ENCODE measurements at regions not wholly inside any gene's neighbourhood (a gene's known extent, or its start where the extent isn't known, plus 50 kb on each side); places are given as distances from the start of the nearest gene placed in this dataset.
"Not testable (repeated sequence)": the region's sequence is repeated elsewhere in the genome, so short reads cannot be mapped to it uniquely, and the experiment has no call there.

DNA sequence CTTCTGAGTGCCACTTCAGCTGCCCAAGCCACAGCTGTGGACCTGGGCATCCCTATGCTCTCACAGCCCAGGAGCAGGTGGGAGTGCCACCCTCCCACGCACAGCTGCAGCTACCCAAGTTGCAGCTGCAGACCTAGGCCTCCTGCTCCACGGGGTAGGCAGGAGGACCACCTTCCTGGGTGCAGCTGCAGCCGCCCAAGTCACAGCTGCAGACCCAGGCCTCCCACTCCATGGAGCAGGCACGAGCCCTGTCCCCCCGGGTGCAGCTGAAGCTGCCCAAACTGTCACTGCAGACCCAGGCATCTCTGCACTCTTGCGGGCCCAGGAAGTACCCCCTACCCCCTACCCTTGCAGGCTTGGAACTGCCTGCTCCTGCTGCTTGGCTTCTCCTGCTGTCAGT lies 260.2 kb downstream of the XPNPEP1 start:
- Histone ChIP-seq H2AFZ (ENCODE audit: low read length) (no peak overlapping the region), H3K4me2 (ENCODE audit: extremely low read depth, insufficient read depth, low read length) (no peak overlapping the region), H3K4me3 (replicated peaks in 1 of 4; ENCODE audit: control extremely low read depth in 1 of 4, insufficient read depth in 1 of 4, low read depth in 3 of 4, low read length in 4 of 4) (no peak overlapping the region), H3K27me3 (ENCODE audit: control insufficient read depth, insufficient read depth, low read length) (no peaks in the 10 kb centered on the region), H3K27ac (ENCODE audit: insufficient read depth, low read length) (no peak overlapping the region), H3K79me2 (ENCODE audit: control insufficient read depth, insufficient read depth, low read length) (no peaks in the 10 kb centered on the region), H3K9ac (ENCODE audit: insufficient read depth, low read length) (no peak overlapping the region), H3K4me1 (ENCODE audit: control insufficient read depth, extremely low read depth, insufficient read depth, low read length) (no peaks in the 10 kb centered on the region), H3K9me3 (ENCODE audit: control insufficient read depth, insufficient read depth, low read depth, low read length) (no peaks in the 10 kb centered on the region), H3K36me3 (ENCODE audit: control insufficient read depth, insufficient read depth, low read length) (no peaks in the 10 kb centered on the region), H4K20me1 (ENCODE audit: control insufficient read depth, extremely low read depth, insufficient read depth, low read length) (no peaks in the 10 kb centered on the region)
- TF ChIP-seq, protein P1, sequence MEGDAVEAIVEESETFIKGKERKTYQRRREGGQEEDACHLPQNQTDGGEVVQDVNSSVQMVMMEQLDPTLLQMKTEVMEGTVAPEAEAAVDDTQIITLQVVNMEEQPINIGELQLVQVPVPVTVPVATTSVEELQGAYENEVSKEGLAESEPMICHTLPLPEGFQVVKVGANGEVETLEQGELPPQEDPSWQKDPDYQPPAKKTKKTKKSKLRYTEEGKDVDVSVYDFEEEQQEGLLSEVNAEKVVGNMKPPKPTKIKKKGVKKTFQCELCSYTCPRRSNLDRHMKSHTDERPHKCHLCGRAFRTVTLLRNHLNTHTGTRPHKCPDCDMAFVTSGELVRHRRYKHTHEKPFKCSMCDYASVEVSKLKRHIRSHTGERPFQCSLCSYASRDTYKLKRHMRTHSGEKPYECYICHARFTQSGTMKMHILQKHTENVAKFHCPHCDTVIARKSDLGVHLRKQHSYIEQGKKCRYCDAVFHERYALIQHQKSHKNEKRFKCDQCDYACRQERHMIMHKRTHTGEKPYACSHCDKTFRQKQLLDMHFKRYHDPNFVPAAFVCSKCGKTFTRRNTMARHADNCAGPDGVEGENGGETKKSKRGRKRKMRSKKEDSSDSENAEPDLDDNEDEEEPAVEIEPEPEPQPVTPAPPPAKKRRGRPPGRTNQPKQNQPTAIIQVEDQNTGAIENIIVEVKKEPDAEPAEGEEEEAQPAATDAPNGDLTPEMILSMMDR (conservative IDR thresholded peaks at IDR 0.05 in 1 of 2, IDR thresholded peaks at IDR 0.05 in 1 of 2; ENCODE audit: low read depth in 1 of 2, low read length in 2 of 2), result no peak
- TF ChIP-seq EZH2 (IDR thresholded peaks at IDR 0.05; ENCODE audit: low read length, missing control alignments), result no peak
- DNase-seq (ENCODE audit: low read depth in 2 of 2), result no peak

- DNase-seq (ENCODE audit: low read depth in 2 of 2); H4K20me1 ChIP-seq (ENCODE audit: control insufficient read depth, extremely low read depth, insufficient read depth, low read length); H3K9me3 ChIP-seq (ENCODE audit: control insufficient read depth, insufficient read depth, low read depth, low read length); H3K4me2 ChIP-seq (ENCODE audit: extremely low read depth, insufficient read depth, low read length); H3K4me1 ChIP-seq (ENCODE audit: control insufficient read depth, extremely low read depth, insufficient read depth, low read length); H2AFZ ChIP-seq (ENCODE audit: low read length); H3K27ac ChIP-seq (ENCODE audit: insufficient read depth, low read length); H3K27me3 ChIP-seq (ENCODE audit: control insufficient read depth, insufficient read depth, low read length); H3K4me3 ChIP-seq (replicated peaks in 1 of 4; ENCODE audit: control extremely low read depth in 1 of 4, insufficient read depth in 1 of 4, low read depth in 3 of 4, low read length in 4 of 4); H3K9ac ChIP-seq (ENCODE audit: insufficient read depth, low read length); H3K36me3 ChIP-seq (ENCODE audit: control insufficient read depth, insufficient read depth, low read length); H3K79me2 ChIP-seq (ENCODE audit: control insufficient read depth, insufficient read depth, low read length): not testable (repeated sequence)
Measured at GRCh38 chr10:109652612-109653011, 270.7 kb downstream of the XPNPEP1 start.

GRCh38 chr10:109650228-109650627 lies 273.1 kb downstream of the XPNPEP1 start:
- DNase-seq (ENCODE audit: low read depth in 2 of 2), result no peak
- Histone ChIP-seq H3K36me3 (ENCODE audit: control insufficient read depth, insufficient read depth, low read length) (no peaks in the 10 kb centered on the region), H3K27me3 (ENCODE audit: control insufficient read depth, insufficient read depth, low read length) (no peaks in the 10 kb centered on the region), H3K9ac (ENCODE audit: insufficient read depth, low read length) (no peak overlapping the region), H3K4me2 (ENCODE audit: extremely low read depth, insufficient read depth, low read length) (no peak overlapping the region), H4K20me1 (ENCODE audit: control insufficient read depth, extremely low read depth, insufficient read depth, low read length) (no peaks in the 10 kb centered on the region), H3K4me1 (ENCODE audit: control insufficient read depth, extremely low read depth, insufficient read depth, low read length) (no peaks in the 10 kb centered on the region), H3K79me2 (ENCODE audit: control insufficient read depth, insufficient read depth, low read length) (no peaks in the 10 kb centered on the region), H3K4me3 (replicated peaks in 1 of 4; ENCODE audit: control extremely low read depth in 1 of 4, insufficient read depth in 1 of 4, low read depth in 3 of 4, low read length in 4 of 4) (no peak overlapping the region), H3K27ac (ENCODE audit: insufficient read depth, low read length) (no peak overlapping the region), H2AFZ (ENCODE audit: low read length) (no peak overlapping the region), H3K9me3 (ENCODE audit: control insufficient read depth, insufficient read depth, low read depth, low read length) (no peaks in the 10 kb centered on the region)
- TF ChIP-seq, protein P1 (conservative IDR thresholded peaks at IDR 0.05 in 1 of 2, IDR thresholded peaks at IDR 0.05 in 1 of 2; ENCODE audit: low read depth in 1 of 2, low read length in 2 of 2), result no peak
- TF ChIP-seq EZH2 (IDR thresholded peaks at IDR 0.05; ENCODE audit: low read length, missing control alignments), result no peak

Data from fibroblast of lung (primary cell).